Nephron (organoid): ENCODE measurements at regions not wholly inside any gene's neighbourhood (a gene's known extent, or its start where the extent isn't known, plus 50 kb on each side); places are given as distances from the start of the nearest gene placed in this dataset.
"Not testable (repeated sequence)": the region's sequence is repeated elsewhere in the genome, so short reads cannot be mapped to it uniquely, and the experiment has no call there.

ENCODE experiments used
- H3K27ac Mint-ChIP-seq, 3 experiments: 2 replicates each; pipeline ENCODE4 v1.8.0; 2020; ENCODE audit warnings: mixed read lengths in 3 of 3, mild to moderate bottlenecking in 2 of 3, moderate library complexity in 1 of 3
- H3K27me3 Mint-ChIP-seq: 2 replicates; pipeline ENCODE4 v1.8.0; 2021; ENCODE audit warnings: low read depth, mild to moderate bottlenecking, moderate library complexity, mixed read lengths
- H3K36me3 Mint-ChIP-seq: 2 replicates; pipeline ENCODE4 v1.8.0; 2020; ENCODE audit warnings: low read depth, mixed read lengths
- H3K4me1 Mint-ChIP-seq: 2 replicates; pipeline ENCODE4 v1.8.0; 2020; ENCODE audit warnings: mixed read lengths
- H3K4me3 Mint-ChIP-seq, 3 experiments: 2 replicates each; pipeline ENCODE4 v1.8.0; 2020; ENCODE audit warnings: mild to moderate bottlenecking in 3 of 3, mixed read lengths in 3 of 3, moderate library complexity in 2 of 3
- H3K9me3 Mint-ChIP-seq: 2 replicates; pipeline ENCODE4 v1.8.0; 2020; ENCODE audit warnings: mixed read lengths
- CTCF ChIP-seq, 3 experiments: fragments of 200-600 bp; sonication (generic); IDR thresholded peaks; one replicate each; pipeline ENCODE4 v1.5.0; 2021; ENCODE audit warnings: antibody characterized with exemption in 3 of 3; ENCODE audit not compliant: unreplicated experiment in 3 of 3

DNA sequence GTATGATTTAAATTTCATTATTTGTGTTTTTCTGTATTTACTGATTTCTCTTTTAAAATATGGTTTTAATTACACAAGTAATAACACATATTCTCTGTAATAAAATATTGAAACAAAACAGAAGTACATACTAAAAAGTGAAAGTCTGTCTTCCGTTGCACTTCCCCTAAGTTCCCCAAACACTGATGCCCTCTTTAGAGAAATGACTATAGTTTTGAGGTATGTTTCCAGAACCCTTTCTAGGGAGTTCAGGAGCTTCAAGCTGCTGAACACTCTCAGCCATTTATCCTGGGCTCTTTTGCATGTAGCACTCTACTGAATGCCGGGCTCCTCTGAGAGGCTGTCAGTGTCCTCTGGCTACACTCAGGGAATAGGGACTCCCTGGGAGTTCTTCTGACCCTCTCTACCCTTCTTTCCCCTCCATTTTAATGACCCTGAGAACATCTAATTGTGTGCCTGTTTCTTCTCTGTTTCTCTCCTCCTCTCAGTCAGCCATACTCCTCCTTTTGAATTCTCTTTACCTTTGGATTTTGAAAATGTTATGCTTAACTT lies 60.4 kb upstream of the KCNAB1 start:
- H3K9me3 Mint-ChIP-seq, result no peaks in the 10 kb centered on the region
- no peak for TF ChIP-seq CTCF (IDR thresholded peaks at IDR 0.05; ENCODE audit: unreplicated experiment in 3 of 3)
- no peaks in the 10 kb centered on the region for H3K36me3 Mint-ChIP-seq
- H3K27ac Mint-ChIP-seq, result peak overlapping the region in 1 of 3 experiments; percentile 19
- H3K4me3 Mint-ChIP-seq, result no peak overlapping the region
- H3K4me1 Mint-ChIP-seq, result no peaks in the 10 kb centered on the region
- H3K27me3 Mint-ChIP-seq, result no peaks in the 10 kb centered on the region

DNA sequence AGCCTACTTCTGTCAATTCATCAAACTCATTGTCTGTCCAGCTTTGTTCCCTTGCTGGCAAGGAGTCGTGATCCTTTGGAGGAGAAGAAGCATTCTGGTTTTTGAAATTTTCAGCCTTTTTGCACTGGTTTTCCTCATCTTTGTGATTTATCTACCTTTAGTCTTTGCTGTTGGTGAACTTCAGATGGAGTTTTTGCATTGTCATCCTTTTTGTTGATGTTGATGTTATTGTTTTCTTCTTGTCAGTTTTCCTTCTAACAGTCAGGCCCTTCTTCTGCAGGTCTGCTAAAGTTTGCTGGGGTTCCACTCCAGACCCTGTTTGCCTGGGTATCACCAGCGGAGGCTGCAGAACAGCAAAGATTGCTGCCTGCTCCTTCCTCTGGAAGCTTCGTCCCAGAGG lies 52.2 kb upstream of the KCNAB1 start:
- H3K27me3 Mint-ChIP-seq, H3K4me1 Mint-ChIP-seq, H3K27ac Mint-ChIP-seq, H3K36me3 Mint-ChIP-seq, H3K4me3 Mint-ChIP-seq, H3K9me3 Mint-ChIP-seq: not testable (repeated sequence)

DNA sequence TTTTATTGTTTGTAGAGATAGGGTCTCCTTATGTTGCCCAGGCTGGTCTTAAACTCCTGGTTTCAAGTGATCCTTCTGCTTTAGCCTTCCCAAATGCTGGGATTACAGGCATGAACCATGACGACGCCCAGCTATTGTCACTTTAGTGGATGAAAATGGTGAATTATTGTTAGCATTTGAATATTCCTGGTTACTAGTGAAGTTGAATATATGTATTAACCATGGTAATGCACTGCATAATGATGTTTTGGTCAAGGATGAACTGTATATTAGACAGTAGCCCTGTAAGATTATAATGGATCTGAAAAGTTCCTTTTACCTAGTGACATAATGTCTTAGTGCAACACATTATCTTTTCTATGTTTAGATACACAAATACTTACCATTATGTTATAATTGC lies 50.4 kb upstream of the KCNAB1 start:
- no peak overlapping the region for H3K27ac Mint-ChIP-seq
- H3K36me3 Mint-ChIP-seq, result no peaks in the 10 kb centered on the region
- TF ChIP-seq CTCF (IDR thresholded peaks at IDR 0.05; ENCODE audit: unreplicated experiment in 3 of 3), result no peak
- peaks cover 5% of the 10 kb centered on the region for H3K9me3 Mint-ChIP-seq
- H3K4me1 Mint-ChIP-seq, result no peaks in the 10 kb centered on the region
- no peak overlapping the region for H3K4me3 Mint-ChIP-seq
- no peaks in the 10 kb centered on the region for H3K27me3 Mint-ChIP-seq
